BE2C (cell line): ENCODE measurements at regions not wholly inside any gene's neighbourhood (a gene's known extent, or its start where the extent isn't known, plus 50 kb on each side); places are given as distances from the start of the nearest gene placed in this dataset.
A peak's percentile ranks its signal among the peaks of the same experiment; 100 is the strongest.

Experiments
- DNase-seq: peaks from one replicate; pipeline ENCODE4 v3.0.0-alpha.2; 2020
- H3K27me3 ChIP-seq: fragments of 250-450 bp; sonication (Bioruptor Pico); 2 replicates; pipeline ENCODE4 v1.5.1; 2020; ENCODE audit warnings: mild to moderate bottlenecking
- H3K36me3 ChIP-seq: fragments of 250-450 bp; sonication (Bioruptor Pico); 2 replicates; pipeline ENCODE4 v1.5.1; 2020; ENCODE audit warnings: mild to moderate bottlenecking
- H3K4me1 ChIP-seq: fragments of 250-450 bp; sonication (Bioruptor Pico); 2 replicates; pipeline ENCODE4 v1.5.1; 2020
- H3K4me3 ChIP-seq: 2 replicates; pipeline ENCODE4 v1.5.1; 2011; ENCODE audit warnings: low read depth, low read length
- H3K9me3 ChIP-seq: fragments of 250-450 bp; sonication (Bioruptor Pico); 2 replicates; pipeline ENCODE4 v1.5.1; 2020
- CTCF ChIP-seq: IDR thresholded peaks from 2 replicates; pipeline ENCODE4 v1.5.1; 2012; ENCODE audit warnings: mild to moderate bottlenecking, low read depth, low read length

GRCh38 chr10:123404357-123404756 is 250.2 kb downstream of the BUB3 start:
- H3K4me3 ChIP-seq: no peak overlapping the region

GRCh38 chr10:123408660-123409059 is 254.5 kb downstream of the BUB3 start:
- H3K9me3 ChIP-seq: no peaks in the 10 kb centered on the region
- no peak for DNase-seq
- no peaks in the 10 kb centered on the region for H3K36me3 ChIP-seq
- H3K27me3 ChIP-seq: no peaks in the 10 kb centered on the region
- no peak for TF ChIP-seq CTCF
- no peaks in the 10 kb centered on the region for H3K4me1 ChIP-seq
- no peak overlapping the region for H3K4me3 ChIP-seq

More at GRCh38 chr10:123404357-123404756, 250.2 kb downstream of the BUB3 start:
- Histone ChIP-seq H3K9me3 (no peaks in the 10 kb centered on the region), H3K27me3 (no peaks in the 10 kb centered on the region), H3K36me3 (no peaks in the 10 kb centered on the region), H3K4me1 (no peaks in the 10 kb centered on the region)
- no peak for TF ChIP-seq CTCF
- no peak for DNase-seq

- no peak for TF ChIP-seq CTCF
- no peaks in the 10 kb centered on the region for H3K36me3 ChIP-seq
- no peak overlapping the region for H3K4me3 ChIP-seq
- no peaks in the 10 kb centered on the region for H3K9me3 ChIP-seq
- H3K27me3 ChIP-seq: no peaks in the 10 kb centered on the region
- DNase-seq: no peak
- H3K4me1 ChIP-seq: no peaks in the 10 kb centered on the region
These were observed 255.2 kb downstream of the BUB3 start for GRCh38 chr10:123409426-123409825.

- H3K27me3 ChIP-seq: no peaks in the 10 kb centered on the region
- no peak for DNase-seq
- H3K36me3 ChIP-seq: no peaks in the 10 kb centered on the region
- H3K4me3 ChIP-seq: no peak overlapping the region
- H3K4me1 ChIP-seq: no peaks in the 10 kb centered on the region
- no peaks in the 10 kb centered on the region for H3K9me3 ChIP-seq
- no peak for TF ChIP-seq CTCF
These were observed 255.7 kb downstream of the BUB3 start for GRCh38 chr10:123409884-123410283.

- Histone ChIP-seq H3K27me3 (no peaks in the 10 kb centered on the region), H3K4me3 (no peak overlapping the region), H3K9me3 (no peaks in the 10 kb centered on the region), H3K4me1 (no peaks in the 10 kb centered on the region), H3K36me3 (no peaks in the 10 kb centered on the region)
- DNase-seq: no peak
- TF ChIP-seq CTCF: peak; percentile 23; the same call in 1 of the 2 replicates
These were observed 252.8 kb upstream of the GPR26 start for GRCh38 chr10:123413353-123413752.

- Histone ChIP-seq H3K4me1 (no peaks in the 10 kb centered on the region), H3K9me3 (no peaks in the 10 kb centered on the region), H3K4me3 (no peak overlapping the region), H3K36me3 (no peaks in the 10 kb centered on the region), H3K27me3 (no peaks in the 10 kb centered on the region)
- DNase-seq: no peak
- no peak for TF ChIP-seq CTCF
These were observed 250.6 kb upstream of the GPR26 start for GRCh38 chr10:123415523-123415922.
